Neural cell (in vitro differentiated cells): ENCODE measurements at regions not wholly inside any gene's neighbourhood (a gene's known extent, or its start where the extent isn't known, plus 50 kb on each side); places are given as distances from the start of the nearest gene placed in this dataset.

ENCODE experiments used
- CTCF ChIP-seq: fragments of 450-650 bp; IDR thresholded peaks from 2 replicates; pipeline ENCODE4 v1.5.1; 2014; ENCODE audit warnings: antibody characterized with exemption, mild to moderate bottlenecking, moderate library complexity; ENCODE audit not compliant: poor library complexity, severe bottlenecking
- EP300 ChIP-seq: fragments of 450-650 bp; conservative IDR thresholded peaks from 2 replicates; pipeline ENCODE4 v1.6.1; 2014; ENCODE audit warnings: antibody characterized with exemption, mild to moderate bottlenecking, moderate library complexity; ENCODE audit not compliant: poor library complexity, severe bottlenecking
- EZH2 ChIP-seq: fragments of 200-600, 300-800 bp; shearing (Covaris generic), sonication (generic); IDR thresholded peaks from 2 replicates; pipeline ENCODE4 v1.6.1; 2014; ENCODE audit warnings: antibody characterized with exemption, low read length, borderline replicate concordance, mild to moderate bottlenecking; ENCODE audit not compliant: insufficient read depth, poor library complexity, severe bottlenecking
- MXI1 ChIP-seq: fragments of 450-650 bp; conservative IDR thresholded peaks from 2 replicates; pipeline ENCODE4 v1.6.1; 2014; ENCODE audit warnings: antibody characterized with exemption, mild to moderate bottlenecking; ENCODE audit not compliant: poor library complexity, severe bottlenecking
- POLR2AphosphoS5 ChIP-seq: IDR thresholded peaks from 2 replicates; pipeline ENCODE4 v1.6.1; 2012
- RAD21 ChIP-seq: fragments of 450-650 bp; conservative IDR thresholded peaks from 2 replicates; pipeline ENCODE4 v1.6.1; 2014; ENCODE audit warnings: antibody characterized with exemption, mild to moderate bottlenecking, moderate library complexity
- SMC3 ChIP-seq: fragments of 450-650 bp; conservative IDR thresholded peaks from 2 replicates; pipeline ENCODE4 v1.6.1; 2014; ENCODE audit warnings: antibody characterized with exemption, mild to moderate bottlenecking, moderate library complexity; ENCODE audit not compliant: poor library complexity
- TAF1 ChIP-seq: IDR thresholded peaks from 2 replicates; pipeline ENCODE4 v1.6.1; 2012; ENCODE audit warnings: low read depth

- TF ChIP-seq TAF1 (no peak), POLR2AphosphoS5 (no peak), CTCF (no peak), EP300 (no peak), MXI1 (no peak), RAD21 (no peak), EZH2 (no peak), SMC3 (no peak)
These were observed 102.2 kb upstream of the KCNG1 start for GRCh38 chr20:51125105-51125504.
